Neural cell (in vitro differentiated cells): ENCODE measurements at regions not wholly inside any gene's neighbourhood (a gene's known extent, or its start where the extent isn't known, plus 50 kb on each side); places are given as distances from the start of the nearest gene placed in this dataset.

Source experiments
- H2AFZ ChIP-seq: fragments of 200-600, 300-800 bp; sonication (generic), shearing (Covaris generic); 2 replicates; pipeline ENCODE4 v1.6.0; 2014; ENCODE audit warnings: low read depth, mild to moderate bottlenecking, antibody characterized with exemption, low read length, moderate library complexity
- H3F3A ChIP-seq: fragments of 200-600 bp; shearing (Covaris generic); 2 replicates; pipeline ENCODE4 v1.6.1; 2016; ENCODE audit warnings: mild to moderate bottlenecking, moderate library complexity, mixed read lengths, antibody characterized with exemption, low read length; ENCODE audit not compliant: insufficient read depth, poor library complexity, severe bottlenecking
- H3K27ac ChIP-seq: fragments of 200-600, 300-800 bp; sonication (generic), shearing (Covaris generic); 2 replicates; pipeline ENCODE4 v1.5.1; 2014; ENCODE audit warnings: mild to moderate bottlenecking, low read length, moderate library complexity
- H3K27me3 ChIP-seq: fragments of 300-800, 200-600 bp; sonication (generic), shearing (Covaris generic); 2 replicates; pipeline ENCODE4 v1.6.0; 2014; ENCODE audit warnings: mild to moderate bottlenecking, low read depth, low read length, moderate library complexity; ENCODE audit not compliant: insufficient read depth
- H3K36me3 ChIP-seq: fragments of 300-800, 200-600 bp; sonication (generic), shearing (Covaris generic); 2 replicates; pipeline ENCODE4 v1.5.1; 2014; ENCODE audit warnings: mild to moderate bottlenecking, antibody characterized with exemption, low read length, moderate library complexity; ENCODE audit not compliant: insufficient read depth
- H3K4me2 ChIP-seq: fragments of 300-800, 200-600 bp; sonication (generic), shearing (Covaris generic); 2 replicates; pipeline ENCODE4 v1.6.0; 2014; ENCODE audit warnings: mild to moderate bottlenecking, low read length
- H3K4me3 ChIP-seq: fragments of 300-800, 200-600 bp; sonication (generic), shearing (Covaris generic); 2 replicates; pipeline ENCODE4 v1.5.1; 2014; ENCODE audit warnings: mild to moderate bottlenecking, low read length, moderate library complexity
- H3K79me2 ChIP-seq: fragments of 200-600 bp; shearing (Covaris generic); replicated peaks from 2 replicates; pipeline ENCODE4 v1.6.0; 2014; ENCODE audit warnings: mild to moderate bottlenecking, low read length, moderate library complexity; ENCODE audit not compliant: insufficient read depth
- H3K9ac ChIP-seq: fragments of 300-800, 200-600 bp; sonication (generic), shearing (Covaris generic); 2 replicates; pipeline ENCODE4 v1.6.1; 2016; ENCODE audit warnings: mild to moderate bottlenecking, low read length, mixed read lengths
- H3K9me2 ChIP-seq: fragments of 200-600 bp; shearing (Covaris generic); 2 replicates; pipeline ENCODE4 v1.6.1; 2016; ENCODE audit warnings: mild to moderate bottlenecking, low read length, mixed read lengths; ENCODE audit not compliant: insufficient read depth
- H3K9me3 ChIP-seq: fragments of 200-600, 300-800 bp; sonication (generic), shearing (Covaris generic); 2 replicates; pipeline ENCODE4 v1.6.1; 2016; ENCODE audit warnings: mild to moderate bottlenecking, mixed run types, low read length, moderate library complexity, mixed read lengths
- H4K20me1 ChIP-seq: fragments of 200-600 bp; shearing (Covaris generic); 2 replicates; pipeline ENCODE4 v1.6.1; 2016; ENCODE audit warnings: mild to moderate bottlenecking, mixed run types; ENCODE audit not compliant: insufficient read depth
- CTCF ChIP-seq: fragments of 450-650 bp; IDR thresholded peaks from 2 replicates; pipeline ENCODE4 v1.5.1; 2014; ENCODE audit warnings: antibody characterized with exemption, mild to moderate bottlenecking, moderate library complexity; ENCODE audit not compliant: poor library complexity, severe bottlenecking
- EP300 ChIP-seq: fragments of 450-650 bp; conservative IDR thresholded peaks from 2 replicates; pipeline ENCODE4 v1.6.1; 2014; ENCODE audit warnings: antibody characterized with exemption, mild to moderate bottlenecking, moderate library complexity; ENCODE audit not compliant: poor library complexity, severe bottlenecking
- EZH2 ChIP-seq: fragments of 200-600, 300-800 bp; shearing (Covaris generic), sonication (generic); IDR thresholded peaks from 2 replicates; pipeline ENCODE4 v1.6.1; 2014; ENCODE audit warnings: antibody characterized with exemption, low read length, borderline replicate concordance, mild to moderate bottlenecking; ENCODE audit not compliant: insufficient read depth, poor library complexity, severe bottlenecking
- MXI1 ChIP-seq: fragments of 450-650 bp; conservative IDR thresholded peaks from 2 replicates; pipeline ENCODE4 v1.6.1; 2014; ENCODE audit warnings: antibody characterized with exemption, mild to moderate bottlenecking; ENCODE audit not compliant: poor library complexity, severe bottlenecking
- POLR2AphosphoS5 ChIP-seq: IDR thresholded peaks from 2 replicates; pipeline ENCODE4 v1.6.1; 2012
- RAD21 ChIP-seq: fragments of 450-650 bp; conservative IDR thresholded peaks from 2 replicates; pipeline ENCODE4 v1.6.1; 2014; ENCODE audit warnings: antibody characterized with exemption, mild to moderate bottlenecking, moderate library complexity
- REST ChIP-seq: IDR thresholded peaks from 2 replicates; pipeline ENCODE4 v1.6.1; 2012; ENCODE audit warnings: borderline replicate concordance
- SMC3 ChIP-seq: fragments of 450-650 bp; conservative IDR thresholded peaks from 2 replicates; pipeline ENCODE4 v1.6.1; 2014; ENCODE audit warnings: antibody characterized with exemption, mild to moderate bottlenecking, moderate library complexity; ENCODE audit not compliant: poor library complexity
- TAF1 ChIP-seq: IDR thresholded peaks from 2 replicates; pipeline ENCODE4 v1.6.1; 2012; ENCODE audit warnings: low read depth

GRCh38 chr2:126795656-126796055 is 103.0 kb upstream of the TEX51 start:
- Histone ChIP-seq H3K36me3 (no peaks in the 10 kb centered on the region), H3K27ac (no peak overlapping the region), H3K79me2 (no peaks in the 10 kb centered on the region), H3K4me2 (no peak overlapping the region), H3K4me3 (no peak overlapping the region), H3K27me3 (no peaks in the 10 kb centered on the region), H3K9me3 (no peaks in the 10 kb centered on the region), H3K9me2 (no peaks in the 10 kb centered on the region), H3F3A (no peaks in the 10 kb centered on the region), H4K20me1 (no peaks in the 10 kb centered on the region), H2AFZ (no peak overlapping the region), H3K9ac (no peak overlapping the region)
- TF ChIP-seq RAD21 (no peak), MXI1 (no peak), REST (no peak), EZH2 (no peak), EP300 (no peak), SMC3 (no peak), CTCF (no peak), TAF1 (no peak), POLR2AphosphoS5 (no peak)

- Histone ChIP-seq H3F3A (no peaks in the 10 kb centered on the region), H3K27ac (no peak overlapping the region), H3K79me2 (no peaks in the 10 kb centered on the region), H2AFZ (no peak overlapping the region), H3K4me2 (no peak overlapping the region), H3K36me3 (no peaks in the 10 kb centered on the region), H4K20me1 (no peaks in the 10 kb centered on the region), H3K9ac (no peak overlapping the region), H3K9me3 (no peaks in the 10 kb centered on the region), H3K9me2 (no peaks in the 10 kb centered on the region), H3K27me3 (no peaks in the 10 kb centered on the region), H3K4me3 (no peak overlapping the region)
- no peak for TF ChIP-seq CTCF
- TF ChIP-seq MXI1: no peak
- TF ChIP-seq RAD21: no peak
- no peak for TF ChIP-seq TAF1
- TF ChIP-seq POLR2AphosphoS5: no peak
- TF ChIP-seq REST: no peak
- no peak for TF ChIP-seq EP300
- TF ChIP-seq EZH2: no peak
- TF ChIP-seq SMC3: no peak
These were observed 101.6 kb upstream of the TEX51 start for GRCh38 chr2:126796931-126797621.
